SHP77 (cell line): ENCODE measurements at regions not wholly inside any gene's neighbourhood (a gene's known extent, or its start where the extent isn't known, plus 50 kb on each side); places are given as distances from the start of the nearest gene placed in this dataset.

Source experiments
- DNase-seq, 2 experiments: peaks; one replicate each; lab custom pipeline; 2025; lab: John Stamatoyannopoulos, UW

- no peak for DNase-seq
Measured at GRCh38 chr14:80378084-80378690, 166.9 kb upstream of the DIO2 start.

- DNase-seq = no peak
Measured at GRCh38 chr14:80364816-80365215, 153.5 kb upstream of the DIO2 start.

- DNase-seq = no peak
Measured at GRCh38 chr14:80364274-80364673, 153.0 kb upstream of the DIO2 start.

GRCh38 chr14:80358112-80358511, 146.8 kb upstream of the DIO2 start:
- DNase-seq = no peak

- DNase-seq = peak in 1 of 2 experiments; percentile 11
Measured at GRCh38 chr14:80356413-80356812, 145.1 kb upstream of the DIO2 start.

- no peak for DNase-seq
Measured at GRCh38 chr14:80354860-80355581, 143.7 kb upstream of the DIO2 start.

GRCh38 chr14:80352471-80352870, 141.2 kb upstream of the DIO2 start:
- DNase-seq = no peak

- DNase-seq = no peak
Measured at GRCh38 chr14:80350707-80351106, 139.4 kb upstream of the DIO2 start.

- no peak for DNase-seq
Measured at GRCh38 chr14:80346395-80346794, 135.1 kb upstream of the DIO2 start.

GRCh38 chr14:80344208-80344607, 132.9 kb upstream of the DIO2 start:
- no peak for DNase-seq

- no peak for DNase-seq
Measured at GRCh38 chr14:80336608-80337106, 125.4 kb upstream of the DIO2 start.

GRCh38 chr14:80325688-80326087, 114.4 kb upstream of the DIO2 start:
- DNase-seq = no peak

GRCh38 chr14:80325112-80325511, 113.8 kb upstream of the DIO2 start:
- DNase-seq = no peak

GRCh38 chr14:80324649-80325048, 113.3 kb upstream of the DIO2 start:
- DNase-seq = no peak

GRCh38 chr14:80323038-80323665, 111.8 kb upstream of the DIO2 start:
- DNase-seq = no peak

- DNase-seq = no peak
Measured at GRCh38 chr14:80316441-80316840, 105.1 kb upstream of the DIO2 start.

- DNase-seq = no peak
Measured at GRCh38 chr14:80315681-80316080, 104.4 kb upstream of the DIO2 start.

- no peak for DNase-seq
Measured at GRCh38 chr14:80313806-80314205, 102.5 kb upstream of the DIO2 start.

GRCh38 chr14:80310938-80311750, 99.8 kb upstream of the DIO2 start:
- no peak for DNase-seq

- DNase-seq = no peak
Measured at GRCh38 chr14:80304125-80304766, 92.9 kb upstream of the DIO2 start.

- DNase-seq = no peak
Measured at GRCh38 chr14:80300351-80300750, 89.0 kb upstream of the DIO2 start.

- no peak for DNase-seq
Measured at GRCh38 chr14:80298491-80299017, 87.2 kb upstream of the DIO2 start.
